Breast epithelium (tissue), 3 donors: ENCODE measurements at regions not wholly inside any gene's neighbourhood (a gene's known extent, or its start where the extent isn't known, plus 50 kb on each side); places are given as distances from the start of the nearest gene placed in this dataset.

Experiments used
- CTCF ChIP-seq, 3 donors: fragments of 450-650 bp; IDR thresholded peaks; one replicate each; pipeline ENCODE4 v1.5.1; 2016 to 2017; ENCODE audit warnings: antibody characterized with exemption in 3 of 3, mild to moderate bottlenecking in 3 of 3, moderate library complexity in 3 of 3
- POLR2A ChIP-seq: fragments of 450-650 bp; IDR thresholded peaks from one replicate; pipeline ENCODE4 v1.6.1; 2016; ENCODE audit warnings: antibody characterized with exemption, mild to moderate bottlenecking, moderate library complexity
- POLR2AphosphoS5 ChIP-seq, 3 donors: sonication (generic); formaldehyde crosslinking; IDR thresholded peaks; one replicate each; pipeline ENCODE4 v1.6.1; 2017; ENCODE audit warnings: antibody characterized with exemption in 3 of 3

- TF ChIP-seq POLR2A = no peak
- no peak for TF ChIP-seq CTCF (IDR thresholded peaks at IDR 0.05)
- no peak for TF ChIP-seq POLR2AphosphoS5 (IDR thresholded peaks at IDR 0.05)
Measured at GRCh38 chr10:83127942-83128575, 1011.2 kb upstream of the GHITM start.
